GM21737 (cell line): ENCODE measurements at regions not wholly inside any gene's neighbourhood (a gene's known extent, or its start where the extent isn't known, plus 50 kb on each side); places are given as distances from the start of the nearest gene placed in this dataset.

ENCODE experiments used
- ATAC-seq: cut with Tn5 transposase; IDR thresholded peaks from one replicate; pipeline ENCODE4 v1.9.1; 2021; ENCODE audit warnings: mild to moderate bottlenecking, moderate library complexity; ENCODE audit not compliant: unreplicated experiment

GRCh38 chr5:89769975-89770374 lies 639.6 kb downstream of the CETN3 start:
- ATAC-seq = no peak

DNA sequence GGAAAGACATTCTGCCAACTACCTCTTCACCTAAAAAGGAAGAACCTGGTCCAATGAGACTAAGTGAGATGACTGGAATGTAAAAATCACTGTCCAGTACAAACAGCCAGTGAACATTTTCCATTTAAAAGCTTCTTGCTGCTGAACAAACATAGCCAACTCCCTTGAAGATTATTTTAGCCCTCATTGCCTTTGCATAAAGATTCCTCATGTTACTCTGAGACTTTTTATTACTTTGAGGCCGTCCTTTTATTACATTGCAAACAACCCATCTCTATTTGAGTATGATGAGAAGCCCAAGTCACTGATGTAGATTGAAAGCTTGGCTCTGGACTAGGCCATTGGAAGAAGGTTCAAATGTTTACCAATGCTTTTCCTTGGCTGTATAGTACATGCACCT lies 649.8 kb downstream of the CETN3 start:
- ATAC-seq = no peak

DNA sequence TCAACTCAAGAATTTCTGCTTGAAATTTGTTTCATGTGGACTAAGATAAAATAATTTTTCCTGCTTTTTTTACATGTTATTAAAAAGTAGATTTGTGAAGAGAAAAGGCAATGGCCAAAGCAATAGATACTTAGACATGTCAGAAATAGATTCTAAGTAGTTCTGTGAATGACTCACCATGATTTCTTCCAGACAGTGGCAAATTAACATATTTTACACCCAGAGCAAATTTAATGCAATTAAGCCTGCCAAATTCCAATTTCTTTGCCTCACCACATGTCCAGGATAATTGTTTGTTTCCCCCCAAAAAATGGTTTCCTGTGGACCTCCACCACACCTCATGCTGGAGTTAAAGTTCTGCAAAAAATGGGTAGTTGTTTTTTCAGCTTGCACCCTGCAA lies 651.4 kb downstream of the CETN3 start:
- no peak for ATAC-seq

DNA sequence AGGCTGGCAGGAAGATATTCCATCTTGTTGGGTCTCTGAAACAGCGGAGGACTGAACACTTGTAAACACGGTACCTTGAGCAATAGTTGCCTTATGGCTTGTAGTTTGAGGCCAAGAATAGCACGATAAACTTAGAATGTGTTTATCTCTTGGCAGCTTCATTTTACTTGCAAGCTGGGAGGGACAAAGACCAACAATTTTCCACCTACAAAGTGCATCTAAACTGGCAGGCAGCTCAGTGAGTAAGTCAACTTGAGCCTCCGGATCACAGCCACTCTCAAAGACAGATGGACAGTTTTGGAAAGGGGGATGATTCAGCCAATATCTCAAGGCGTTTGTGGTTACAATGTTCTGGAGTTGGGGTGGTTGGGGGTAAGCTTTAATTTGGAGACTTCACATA lies 652.6 kb downstream of the CETN3 start:
- ATAC-seq = no peak

- no peak for ATAC-seq
Measured at GRCh38 chr5:89755024-89755423, 654.5 kb downstream of the CETN3 start.

- ATAC-seq = no peak
Measured at GRCh38 chr5:89735082-89735481, 674.5 kb downstream of the CETN3 start.

- ATAC-seq = no peak
Measured at GRCh38 chr5:89733772-89734171, 675.8 kb downstream of the CETN3 start.

- ATAC-seq = no peak
Measured at GRCh38 chr5:89729623-89730301, 679.8 kb downstream of the CETN3 start.

GRCh38 chr5:89728750-89729149 lies 680.8 kb downstream of the CETN3 start:
- ATAC-seq = no peak

DNA sequence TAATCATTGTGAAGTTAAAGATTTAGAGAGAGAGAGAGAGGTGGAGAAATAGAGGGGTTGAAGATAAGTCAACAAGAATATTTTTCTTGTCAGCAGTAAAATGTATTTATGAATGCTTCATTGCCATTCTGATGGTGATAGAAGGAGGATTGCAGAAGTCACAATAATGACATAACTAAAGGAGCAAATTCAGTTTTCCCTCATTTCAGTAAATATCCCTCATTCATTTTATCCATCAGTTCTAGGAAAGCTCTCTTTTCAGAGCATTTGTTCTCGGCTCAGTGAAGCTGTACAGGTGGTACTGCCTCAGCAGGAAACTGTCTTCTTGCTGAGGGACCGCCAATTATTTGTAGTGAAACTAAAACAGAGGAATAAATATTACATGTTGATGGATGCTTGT lies 681.4 kb downstream of the CETN3 start:
- ATAC-seq = no peak

GRCh38 chr5:89724379-89725095 lies 685.0 kb downstream of the CETN3 start:
- ATAC-seq = no peak

GRCh38 chr5:89723907-89724306 lies 685.6 kb downstream of the CETN3 start:
- no peak for ATAC-seq

DNA sequence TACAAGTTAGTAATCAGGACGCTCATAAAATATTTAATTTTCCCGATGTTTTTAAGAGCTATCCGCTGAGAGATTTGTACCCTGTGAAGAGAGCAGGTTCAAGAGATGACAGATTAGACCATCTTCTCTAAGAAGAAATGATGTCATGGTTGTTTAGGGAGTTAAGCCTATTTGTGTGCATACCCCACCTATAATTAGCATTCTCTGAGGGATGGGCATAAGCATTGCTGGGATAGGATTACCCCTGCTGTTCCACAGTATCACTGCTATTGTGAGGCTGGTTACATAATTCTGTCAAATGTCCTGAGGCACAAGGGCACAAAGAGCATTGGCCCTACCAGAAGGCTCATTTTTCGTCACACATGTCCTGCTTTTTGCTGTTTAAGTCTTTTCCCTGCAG lies 687.0 kb downstream of the CETN3 start:
- ATAC-seq = no peak

DNA sequence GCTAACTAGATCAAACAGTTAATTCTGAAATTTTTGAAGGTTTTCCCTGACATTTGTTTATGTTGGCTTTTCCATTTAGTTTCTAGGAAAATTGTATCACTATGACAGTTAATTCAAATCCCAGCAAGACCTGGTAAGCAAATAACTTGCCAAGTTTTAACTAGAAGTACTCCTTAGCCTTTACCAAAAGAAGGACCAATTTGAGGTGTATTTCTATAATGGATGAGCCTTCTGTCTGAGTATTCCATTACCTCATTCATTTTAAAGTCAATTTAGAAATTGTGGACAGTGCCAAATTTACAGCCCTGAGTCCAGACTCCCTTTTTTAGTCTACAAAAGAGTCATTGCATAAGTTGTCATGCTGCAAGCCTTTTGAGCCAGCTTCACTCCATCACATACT lies 687.6 kb downstream of the CETN3 start:
- no peak for ATAC-seq

DNA sequence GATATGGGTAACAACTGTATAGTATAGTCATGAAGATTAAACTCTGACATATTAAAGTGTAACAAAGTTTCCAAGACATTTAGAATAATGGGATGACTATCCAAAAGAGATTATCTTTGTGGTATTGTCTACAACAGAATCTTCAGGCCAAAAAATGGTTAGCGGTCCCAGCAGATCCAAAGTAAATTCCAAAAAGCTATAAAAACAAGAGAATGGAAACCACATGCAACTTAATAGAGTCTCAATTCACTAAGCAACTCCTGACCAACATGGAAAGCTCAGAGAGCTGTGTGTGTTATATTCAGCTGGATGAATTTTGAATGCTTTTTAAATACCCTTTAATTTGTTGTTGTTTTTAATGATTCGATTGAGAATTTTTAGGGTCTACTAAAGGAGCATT lies 688.2 kb downstream of the CETN3 start:
- ATAC-seq = no peak

- ATAC-seq = no peak
Measured at GRCh38 chr5:89712134-89712700, 697.3 kb downstream of the CETN3 start.

DNA sequence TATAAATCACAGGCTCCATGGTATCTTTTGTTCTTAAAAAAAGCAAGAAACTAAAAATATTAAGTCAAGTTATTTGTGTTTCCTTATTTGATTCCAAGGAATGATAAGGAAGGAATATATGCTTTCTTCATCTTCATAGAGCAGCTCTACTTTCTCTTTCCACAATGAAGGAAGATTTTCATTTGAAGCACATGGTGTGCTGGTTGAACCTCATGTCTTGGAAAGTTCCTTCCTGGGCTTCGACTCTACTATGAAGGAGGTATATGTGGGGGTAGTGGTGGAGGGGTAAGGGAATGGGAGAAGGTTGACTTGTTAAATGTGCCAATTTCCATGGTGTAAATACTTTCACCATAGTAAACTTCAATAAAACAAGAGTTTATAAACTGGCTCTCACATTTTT lies 698.0 kb downstream of the CETN3 start:
- no peak for ATAC-seq

GRCh38 chr5:89710006-89710405 lies 699.5 kb downstream of the CETN3 start:
- no peak for ATAC-seq

- no peak for ATAC-seq
Measured at GRCh38 chr5:89707891-89708290, 701.7 kb downstream of the CETN3 start.

- no peak for ATAC-seq
Measured at GRCh38 chr5:89706731-89707130, 702.8 kb downstream of the CETN3 start.

- no peak for ATAC-seq
Measured at GRCh38 chr5:89703817-89704216, 705.7 kb downstream of the CETN3 start.

- no peak for ATAC-seq
Measured at GRCh38 chr5:89698028-89698427, 711.5 kb downstream of the CETN3 start.
